ENCODE measurements at regions not wholly inside any gene's neighbourhood (a gene's known extent, or its start where the extent isn't known, plus 50 kb on each side); places are given as distances from the start of the nearest gene placed in this dataset.

DNA sequence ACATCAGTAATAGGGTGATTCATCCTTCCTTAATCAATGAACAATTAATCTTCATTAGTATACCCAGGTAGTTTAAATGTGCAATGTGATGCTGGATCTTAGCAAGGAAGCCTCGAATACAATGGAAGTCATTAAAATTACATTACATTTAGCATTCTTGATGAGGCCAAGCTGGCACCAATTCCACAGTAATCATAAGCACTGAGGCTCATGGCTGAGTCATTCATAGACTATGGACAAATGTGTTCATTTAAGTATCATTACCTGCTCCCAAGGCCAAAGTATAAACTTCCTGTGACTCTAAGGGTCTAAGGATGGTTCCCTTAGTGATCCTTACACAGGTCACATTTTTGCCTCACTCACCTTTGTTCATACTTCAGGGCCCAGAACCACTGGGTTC, 266.4 kb upstream of the CDIN1 start:
- Histone ChIP-seq H3K79me2 (ENCODE audit: insufficient read depth, low read length) (no peaks in the 10 kb centered on the region), H4K20me1 (ENCODE audit: insufficient read depth, low read length) (no peaks in the 10 kb centered on the region), H3K9me3 (ENCODE audit: insufficient read depth, low read length, severe bottlenecking) (no peaks in the 10 kb centered on the region), H3K27me3 (ENCODE audit: insufficient read depth, low read length, poor library complexity) (no peaks in the 10 kb centered on the region), H3K4me1 (ENCODE audit: insufficient read depth, low read length) (no peaks in the 10 kb centered on the region), H3K4me2 (ENCODE audit: insufficient read depth, low read length) (no peak overlapping the region), H3K9ac (ENCODE audit: low read depth, low read length) (no peak overlapping the region), H3K27ac (ENCODE audit: low read length) (no peak overlapping the region), H3K4me3 (ENCODE audit: low read depth in 1 of 2, low read length in 2 of 2) (no peak overlapping the region), H3K36me3 (ENCODE audit: insufficient read depth, low read length) (no peaks in the 10 kb centered on the region), H2AFZ (ENCODE audit: low read depth, low read length) (no peak overlapping the region)
- ATAC-seq (ENCODE audit: insufficient read depth, low read depth) = no peak
- TF ChIP-seq EZH2 (IDR thresholded peaks at IDR 0.05; ENCODE audit: borderline replicate concordance, low read depth, low read length, severe bottlenecking) = no peak
- TF ChIP-seq, protein P1, sequence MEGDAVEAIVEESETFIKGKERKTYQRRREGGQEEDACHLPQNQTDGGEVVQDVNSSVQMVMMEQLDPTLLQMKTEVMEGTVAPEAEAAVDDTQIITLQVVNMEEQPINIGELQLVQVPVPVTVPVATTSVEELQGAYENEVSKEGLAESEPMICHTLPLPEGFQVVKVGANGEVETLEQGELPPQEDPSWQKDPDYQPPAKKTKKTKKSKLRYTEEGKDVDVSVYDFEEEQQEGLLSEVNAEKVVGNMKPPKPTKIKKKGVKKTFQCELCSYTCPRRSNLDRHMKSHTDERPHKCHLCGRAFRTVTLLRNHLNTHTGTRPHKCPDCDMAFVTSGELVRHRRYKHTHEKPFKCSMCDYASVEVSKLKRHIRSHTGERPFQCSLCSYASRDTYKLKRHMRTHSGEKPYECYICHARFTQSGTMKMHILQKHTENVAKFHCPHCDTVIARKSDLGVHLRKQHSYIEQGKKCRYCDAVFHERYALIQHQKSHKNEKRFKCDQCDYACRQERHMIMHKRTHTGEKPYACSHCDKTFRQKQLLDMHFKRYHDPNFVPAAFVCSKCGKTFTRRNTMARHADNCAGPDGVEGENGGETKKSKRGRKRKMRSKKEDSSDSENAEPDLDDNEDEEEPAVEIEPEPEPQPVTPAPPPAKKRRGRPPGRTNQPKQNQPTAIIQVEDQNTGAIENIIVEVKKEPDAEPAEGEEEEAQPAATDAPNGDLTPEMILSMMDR (IDR thresholded peaks at IDR 0.05; ENCODE audit: borderline replicate concordance, extremely low read depth, low read length, poor library complexity, severe bottlenecking) = no peak
- DNase-seq = no peak

DNA sequence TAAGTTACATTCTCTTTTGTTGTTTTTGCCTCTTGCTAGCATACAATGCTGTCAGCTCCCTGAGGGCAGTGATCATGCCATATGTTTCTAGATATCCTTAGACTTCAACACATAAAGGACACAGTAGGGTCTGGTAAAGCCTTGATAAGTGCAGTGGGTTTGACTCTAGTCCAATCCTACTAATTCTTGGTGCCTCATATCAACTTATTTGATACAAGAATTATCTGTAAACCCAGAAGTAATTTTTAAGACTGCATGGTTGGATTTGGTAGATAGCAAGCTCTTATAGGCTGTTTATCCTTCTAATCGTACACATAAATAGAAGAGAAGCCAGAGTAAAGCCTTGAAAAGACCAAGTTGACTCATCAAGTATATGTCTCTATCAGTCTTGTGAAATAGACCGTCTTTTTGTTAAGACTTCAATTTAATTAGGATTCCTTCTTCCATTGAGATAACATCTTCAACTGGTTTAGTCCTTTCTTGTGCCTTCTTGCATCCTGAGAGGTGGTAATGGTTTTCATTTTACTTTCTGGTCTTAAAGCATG, 265.6 kb upstream of the CDIN1 start:
- H3K36me3 ChIP-seq (ENCODE audit: insufficient read depth, low read length) = no peaks in the 10 kb centered on the region
- H3K4me3 ChIP-seq (ENCODE audit: low read depth in 1 of 2, low read length in 2 of 2) = no peak overlapping the region
- no peaks in the 10 kb centered on the region for H3K79me2 ChIP-seq (ENCODE audit: insufficient read depth, low read length)
- ATAC-seq (ENCODE audit: insufficient read depth, low read depth) = no peak
- H3K9me3 ChIP-seq (ENCODE audit: insufficient read depth, low read length, severe bottlenecking) = no peaks in the 10 kb centered on the region
- no peaks in the 10 kb centered on the region for H4K20me1 ChIP-seq (ENCODE audit: insufficient read depth, low read length)
- no peak overlapping the region for H3K4me2 ChIP-seq (ENCODE audit: insufficient read depth, low read length)
- DNase-seq = no peak
- no peak overlapping the region for H3K9ac ChIP-seq (ENCODE audit: low read depth, low read length)
- TF ChIP-seq, protein P1 (IDR thresholded peaks at IDR 0.05; ENCODE audit: borderline replicate concordance, extremely low read depth, low read length, poor library complexity, severe bottlenecking) = no peak
- TF ChIP-seq EZH2 (IDR thresholded peaks at IDR 0.05; ENCODE audit: borderline replicate concordance, low read depth, low read length, severe bottlenecking) = no peak
- H3K27me3 ChIP-seq (ENCODE audit: insufficient read depth, low read length, poor library complexity) = no peaks in the 10 kb centered on the region
- no peaks in the 10 kb centered on the region for H3K4me1 ChIP-seq (ENCODE audit: insufficient read depth, low read length)
- H2AFZ ChIP-seq (ENCODE audit: low read depth, low read length) = no peak overlapping the region
- no peak overlapping the region for H3K27ac ChIP-seq (ENCODE audit: low read length)

DNA sequence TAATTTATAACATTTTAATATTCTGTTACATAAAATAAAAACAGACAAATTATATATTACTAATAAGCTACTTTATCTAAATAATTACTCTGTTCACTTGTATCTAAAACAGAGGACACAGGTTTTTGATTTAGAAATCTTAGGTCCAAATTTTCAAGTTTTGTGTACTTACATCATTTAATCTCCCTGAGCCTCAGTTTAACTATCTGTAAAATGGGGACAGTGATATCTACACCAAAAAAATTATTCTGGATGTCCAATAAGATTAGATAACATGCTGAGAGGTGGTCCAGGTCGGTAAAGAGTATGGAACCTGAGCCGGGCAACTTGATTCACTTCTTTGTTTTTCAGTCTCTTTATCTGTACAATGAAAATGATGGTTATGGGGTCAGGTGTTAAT, 263.8 kb upstream of the CDIN1 start:
- H3K9me3 ChIP-seq (ENCODE audit: insufficient read depth, low read length, severe bottlenecking) = no peaks in the 10 kb centered on the region
- no peak overlapping the region for H3K4me2 ChIP-seq (ENCODE audit: insufficient read depth, low read length)
- no peak overlapping the region for H3K4me3 ChIP-seq (ENCODE audit: low read depth in 1 of 2, low read length in 2 of 2)
- H3K4me1 ChIP-seq (ENCODE audit: insufficient read depth, low read length) = no peaks in the 10 kb centered on the region
- no peaks in the 10 kb centered on the region for H3K79me2 ChIP-seq (ENCODE audit: insufficient read depth, low read length)
- H3K36me3 ChIP-seq (ENCODE audit: insufficient read depth, low read length) = no peaks in the 10 kb centered on the region
- no peak for DNase-seq
- TF ChIP-seq, protein P1 (IDR thresholded peaks at IDR 0.05; ENCODE audit: borderline replicate concordance, extremely low read depth, low read length, poor library complexity, severe bottlenecking) = no peak
- TF ChIP-seq EZH2 (IDR thresholded peaks at IDR 0.05; ENCODE audit: borderline replicate concordance, low read depth, low read length, severe bottlenecking) = no peak
- no peaks in the 10 kb centered on the region for H3K27me3 ChIP-seq (ENCODE audit: insufficient read depth, low read length, poor library complexity)
- H3K9ac ChIP-seq (ENCODE audit: low read depth, low read length) = no peak overlapping the region
- H2AFZ ChIP-seq (ENCODE audit: low read depth, low read length) = no peak overlapping the region
- no peak for ATAC-seq (ENCODE audit: insufficient read depth, low read depth)
- no peaks in the 10 kb centered on the region for H4K20me1 ChIP-seq (ENCODE audit: insufficient read depth, low read length)
- no peak overlapping the region for H3K27ac ChIP-seq (ENCODE audit: low read length)

DNA sequence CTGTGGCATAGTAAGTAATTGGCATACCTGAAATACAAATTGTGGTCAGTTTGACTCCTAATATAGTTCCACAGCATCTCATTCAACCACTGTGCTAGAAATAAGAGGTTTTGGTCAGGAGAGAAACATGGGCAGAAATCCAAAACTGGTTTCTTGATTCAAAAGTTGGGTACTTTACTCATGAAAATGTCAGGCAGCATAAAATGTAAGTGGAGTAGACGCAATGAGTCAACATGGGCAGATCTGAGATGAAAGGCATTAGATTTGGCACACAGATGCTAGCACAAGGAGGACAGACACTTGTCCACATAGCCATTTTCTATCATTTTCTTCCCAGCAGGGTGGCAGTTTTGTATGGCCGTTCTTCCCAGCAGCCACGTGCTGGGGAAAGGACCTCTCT, 255.8 kb upstream of the CDIN1 start:
- Histone ChIP-seq H3K9ac (ENCODE audit: low read depth, low read length) (no peak overlapping the region), H3K27ac (ENCODE audit: low read length) (no peak overlapping the region), H2AFZ (ENCODE audit: low read depth, low read length) (no peak overlapping the region), H3K4me1 (ENCODE audit: insufficient read depth, low read length) (no peaks in the 10 kb centered on the region), H4K20me1 (ENCODE audit: insufficient read depth, low read length) (no peaks in the 10 kb centered on the region), H3K4me3 (ENCODE audit: low read depth in 1 of 2, low read length in 2 of 2) (no peak overlapping the region), H3K9me3 (ENCODE audit: insufficient read depth, low read length, severe bottlenecking) (no peaks in the 10 kb centered on the region), H3K79me2 (ENCODE audit: insufficient read depth, low read length) (no peaks in the 10 kb centered on the region), H3K4me2 (ENCODE audit: insufficient read depth, low read length) (no peak overlapping the region), H3K27me3 (ENCODE audit: insufficient read depth, low read length, poor library complexity) (no peaks in the 10 kb centered on the region), H3K36me3 (ENCODE audit: insufficient read depth, low read length) (no peaks in the 10 kb centered on the region)
- TF ChIP-seq EZH2 (IDR thresholded peaks at IDR 0.05; ENCODE audit: borderline replicate concordance, low read depth, low read length, severe bottlenecking) = no peak
- TF ChIP-seq, protein P1 (IDR thresholded peaks at IDR 0.05; ENCODE audit: borderline replicate concordance, extremely low read depth, low read length, poor library complexity, severe bottlenecking) = no peak
- no peak for ATAC-seq (ENCODE audit: insufficient read depth, low read depth)
- DNase-seq = no peak

All from DND-41 (cell line).